ENCODE measurements at regions not wholly inside any gene's neighbourhood (a gene's known extent, or its start where the extent isn't known, plus 50 kb on each side); places are given as distances from the start of the nearest gene placed in this dataset.

DNA sequence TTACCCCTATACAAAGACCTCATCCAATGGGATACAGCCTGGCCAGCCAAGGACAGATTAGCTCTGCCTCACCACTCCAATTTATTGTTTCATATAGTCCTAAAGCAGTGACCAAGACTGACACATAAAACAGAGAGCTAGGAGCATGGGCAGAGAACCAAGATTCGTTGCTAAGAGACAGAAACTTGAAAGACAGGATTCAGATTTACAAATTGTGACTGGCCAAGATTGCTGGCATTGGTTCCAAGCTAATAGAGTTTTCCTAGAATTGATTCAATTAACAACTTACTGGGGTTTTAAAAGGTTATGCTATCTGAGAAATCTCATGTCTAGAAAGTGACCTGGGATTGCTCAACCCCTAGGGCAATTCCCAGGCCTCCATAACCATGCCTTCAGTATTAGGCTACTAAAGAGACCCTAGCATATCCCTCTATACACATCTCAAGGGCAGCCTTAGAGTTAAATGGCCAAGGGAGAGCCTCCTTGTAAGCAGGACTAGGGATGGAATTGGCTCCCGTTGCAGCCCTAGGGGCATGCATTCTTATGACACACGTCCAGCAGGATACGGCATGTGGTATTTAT is 75.6 kb downstream of the ICOS start:
- TF ChIP-seq, protein P1, sequence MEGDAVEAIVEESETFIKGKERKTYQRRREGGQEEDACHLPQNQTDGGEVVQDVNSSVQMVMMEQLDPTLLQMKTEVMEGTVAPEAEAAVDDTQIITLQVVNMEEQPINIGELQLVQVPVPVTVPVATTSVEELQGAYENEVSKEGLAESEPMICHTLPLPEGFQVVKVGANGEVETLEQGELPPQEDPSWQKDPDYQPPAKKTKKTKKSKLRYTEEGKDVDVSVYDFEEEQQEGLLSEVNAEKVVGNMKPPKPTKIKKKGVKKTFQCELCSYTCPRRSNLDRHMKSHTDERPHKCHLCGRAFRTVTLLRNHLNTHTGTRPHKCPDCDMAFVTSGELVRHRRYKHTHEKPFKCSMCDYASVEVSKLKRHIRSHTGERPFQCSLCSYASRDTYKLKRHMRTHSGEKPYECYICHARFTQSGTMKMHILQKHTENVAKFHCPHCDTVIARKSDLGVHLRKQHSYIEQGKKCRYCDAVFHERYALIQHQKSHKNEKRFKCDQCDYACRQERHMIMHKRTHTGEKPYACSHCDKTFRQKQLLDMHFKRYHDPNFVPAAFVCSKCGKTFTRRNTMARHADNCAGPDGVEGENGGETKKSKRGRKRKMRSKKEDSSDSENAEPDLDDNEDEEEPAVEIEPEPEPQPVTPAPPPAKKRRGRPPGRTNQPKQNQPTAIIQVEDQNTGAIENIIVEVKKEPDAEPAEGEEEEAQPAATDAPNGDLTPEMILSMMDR (IDR thresholded peaks at IDR 0.05; ENCODE audit: insufficient read depth, low read depth, low read length, missing control alignments), result no peak
- H3K4me3 ChIP-seq (ENCODE audit: low read length), result no peak overlapping the region
- peak; percentile 91 for DNase-seq (ENCODE audit: low read depth)

DNA sequence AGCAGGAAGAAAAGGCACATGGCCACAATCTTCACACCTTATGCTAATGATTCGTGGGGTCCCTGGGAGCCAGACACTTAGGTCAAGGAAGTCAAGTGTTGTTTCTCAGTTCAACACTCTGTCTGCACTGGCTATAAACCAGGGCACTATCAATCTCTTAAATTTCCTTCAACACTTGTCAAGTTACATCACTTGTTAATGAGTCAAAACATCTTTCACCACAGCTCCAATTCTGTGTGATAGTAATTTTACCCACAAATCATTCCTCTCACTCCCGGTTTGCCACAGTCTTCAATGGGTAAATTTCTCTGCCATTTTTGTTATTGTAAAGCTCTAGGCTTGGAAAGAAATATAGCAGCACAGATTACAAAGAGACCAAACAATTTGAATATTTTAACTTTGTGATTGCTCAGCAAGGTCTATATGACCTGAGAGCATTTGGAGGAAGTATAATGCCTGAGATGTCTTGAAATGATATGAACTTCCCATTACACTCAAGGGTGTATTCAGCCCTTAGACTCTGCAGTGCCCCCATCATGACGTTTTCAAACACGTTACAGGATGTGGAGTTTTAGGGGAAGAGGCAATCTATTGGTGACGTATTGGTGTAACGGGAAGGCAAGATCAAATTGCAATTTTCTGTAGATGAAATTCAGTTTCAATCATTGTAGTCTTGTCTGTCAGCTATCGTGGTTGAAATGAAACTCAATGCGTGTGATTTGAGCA is 78.7 kb downstream of the ICOS start:
- TF ChIP-seq, protein P1 (IDR thresholded peaks at IDR 0.05; ENCODE audit: insufficient read depth, low read depth, low read length, missing control alignments), result no peak
- no peak overlapping the region for H3K4me3 ChIP-seq (ENCODE audit: low read length)
- DNase-seq (ENCODE audit: low read depth), result peak; percentile 54

DNA sequence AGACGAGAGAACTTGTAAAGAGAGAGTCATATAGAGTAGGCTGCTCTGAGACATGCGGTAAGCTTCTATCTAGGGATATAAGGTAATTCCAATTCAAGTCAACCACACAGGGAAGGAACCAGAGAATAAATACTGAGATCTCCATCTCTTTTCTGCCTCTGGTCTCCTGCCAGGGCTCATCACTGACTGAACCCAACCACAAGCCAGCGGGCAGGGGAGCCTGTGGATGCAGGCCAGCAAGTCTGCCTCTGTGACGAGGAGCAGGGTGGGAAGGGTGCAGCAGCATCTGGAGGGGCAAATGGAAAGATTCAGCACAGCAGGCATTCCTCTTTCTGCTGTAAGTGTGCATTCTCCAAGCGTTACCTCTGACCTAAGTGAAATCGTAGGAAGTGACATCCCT is 82.2 kb downstream of the ICOS start:
- H3K4me3 ChIP-seq (ENCODE audit: low read length), result no peak overlapping the region
- no peak for DNase-seq (ENCODE audit: low read depth)
- TF ChIP-seq, protein P1 (IDR thresholded peaks at IDR 0.05; ENCODE audit: insufficient read depth, low read depth, low read length, missing control alignments), result no peak

DNA sequence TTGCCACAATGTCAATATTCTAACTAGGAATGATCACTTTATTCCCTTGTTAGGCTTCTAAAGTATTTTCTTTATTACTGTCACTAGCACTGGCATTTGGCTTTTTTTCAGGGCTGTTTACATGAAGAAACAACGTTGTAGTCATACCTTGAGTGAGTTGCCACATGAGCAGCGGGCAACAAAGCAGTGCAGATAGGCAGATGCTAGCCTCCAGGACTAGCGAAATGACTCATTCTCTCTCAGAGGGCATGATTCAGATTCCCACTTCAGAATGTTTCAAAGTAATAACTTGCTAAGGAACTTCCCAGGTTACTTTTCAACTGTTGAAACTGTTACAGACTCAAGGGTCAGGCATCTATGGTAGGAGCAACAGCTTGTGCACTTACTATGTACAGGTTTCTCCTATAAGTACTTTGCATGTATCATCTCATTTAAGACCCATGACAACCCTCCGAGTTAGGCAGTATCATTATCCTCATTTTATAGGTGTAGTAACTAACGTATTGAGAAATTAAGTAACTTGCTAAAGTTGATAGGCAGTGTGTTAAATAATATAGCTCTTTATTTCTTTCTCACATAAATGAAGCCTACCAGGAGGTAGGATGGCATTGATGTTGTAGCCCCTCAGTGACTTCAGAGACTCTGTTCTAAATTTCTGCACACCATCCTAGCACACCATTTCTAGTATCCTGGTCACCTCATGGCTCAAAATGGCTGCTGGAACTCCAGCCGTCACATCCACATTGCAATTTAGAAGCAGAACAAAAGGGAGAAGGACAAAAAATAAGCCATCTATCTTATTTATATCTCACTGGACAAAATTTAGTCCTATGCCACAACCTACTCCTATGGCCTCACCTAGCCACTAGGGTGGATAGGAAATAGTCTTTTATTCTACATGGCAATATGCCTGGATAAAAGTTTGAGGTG is 83.3 kb downstream of the ICOS start:
- TF ChIP-seq, protein P1 (IDR thresholded peaks at IDR 0.05; ENCODE audit: insufficient read depth, low read depth, low read length, missing control alignments), result no peak
- H3K4me3 ChIP-seq (ENCODE audit: low read length), result no peak overlapping the region
- DNase-seq (ENCODE audit: low read depth), result peak; percentile 98

DNA sequence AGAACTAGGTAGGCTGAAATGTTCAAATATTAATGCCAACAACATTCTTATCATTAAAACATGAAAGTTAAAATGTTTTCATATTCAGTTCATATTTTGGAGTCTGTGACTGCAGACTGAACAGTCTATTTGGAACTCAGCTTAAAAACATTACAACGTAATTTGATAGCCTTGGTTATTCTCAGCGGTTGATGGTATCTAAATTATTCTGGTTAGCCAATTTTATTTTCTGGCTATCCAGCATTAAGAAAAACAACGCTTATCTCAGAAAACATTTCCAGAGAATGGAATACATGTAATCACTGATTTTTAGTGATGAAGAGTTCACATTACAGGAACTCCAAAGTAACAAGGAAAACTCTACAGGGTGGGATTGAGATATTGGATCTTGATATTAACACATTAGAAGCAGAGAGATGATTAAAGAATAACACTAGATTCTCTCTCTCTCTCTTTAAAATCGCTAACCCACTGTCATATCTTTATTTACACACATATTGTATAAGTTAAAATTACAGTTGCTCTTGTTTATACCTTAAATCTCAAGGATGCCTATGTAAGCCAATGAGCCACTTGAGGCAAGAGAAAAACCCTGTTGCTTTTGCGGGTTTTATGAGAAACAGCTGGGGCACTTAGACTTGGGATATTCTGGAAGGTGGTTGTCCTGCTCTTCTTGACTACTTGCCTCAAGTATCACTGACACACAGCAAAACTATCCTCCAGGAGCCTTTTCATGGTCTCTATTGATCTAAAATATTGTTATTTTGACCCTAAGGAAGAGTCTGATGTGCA is 84.9 kb downstream of the ICOS start:
- H3K4me3 ChIP-seq (ENCODE audit: low read length), result no peak overlapping the region
- TF ChIP-seq, protein P1 (IDR thresholded peaks at IDR 0.05; ENCODE audit: insufficient read depth, low read depth, low read length, missing control alignments), result no peak
- no peak for DNase-seq (ENCODE audit: low read depth)

DNA sequence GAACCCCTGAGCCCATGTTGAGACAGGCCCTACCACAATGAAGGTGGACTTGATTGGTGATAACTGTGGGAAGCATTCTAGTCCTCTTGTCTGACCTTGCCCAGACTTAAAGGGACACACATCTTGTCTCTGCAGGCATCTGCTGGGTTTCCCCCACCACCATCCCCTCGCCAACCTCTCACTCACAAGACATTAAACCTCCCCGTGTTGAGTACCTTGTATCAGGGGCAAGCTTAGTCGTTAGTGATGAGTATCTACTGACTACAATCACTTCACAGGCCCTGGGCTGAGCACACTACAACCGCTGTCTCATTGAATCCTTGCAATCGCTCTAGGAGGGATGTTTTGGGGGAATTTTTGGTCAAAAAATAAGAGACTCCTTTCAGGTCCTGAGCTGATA is 86.0 kb downstream of the ICOS start:
- no peak overlapping the region for H3K4me3 ChIP-seq (ENCODE audit: low read length)
- TF ChIP-seq, protein P1 (IDR thresholded peaks at IDR 0.05; ENCODE audit: insufficient read depth, low read depth, low read length, missing control alignments), result no peak
- no peak for DNase-seq (ENCODE audit: low read depth)

Data from epithelial cell of esophagus (primary cell).